HG02870 (cell line): ENCODE measurements at regions not wholly inside any gene's neighbourhood (a gene's known extent, or its start where the extent isn't known, plus 50 kb on each side); places are given as distances from the start of the nearest gene placed in this dataset.
"Not testable (repeated sequence)": the region's sequence is repeated elsewhere in the genome, so short reads cannot be mapped to it uniquely, and the experiment has no call there.

ENCODE experiments used
- ATAC-seq: cut with Tn5 transposase; IDR thresholded peaks from one replicate; pipeline ENCODE4 v1.9.1; 2021; ENCODE audit warnings: mild to moderate bottlenecking, moderate library complexity; ENCODE audit not compliant: unreplicated experiment

GRCh38 chr3:908839-909238 is 184.0 kb upstream of the CNTN6 start:
- no peak for ATAC-seq

- not testable (repeated sequence) for ATAC-seq
These were observed 180.1 kb upstream of the CNTN6 start for GRCh38 chr3:912717-913116.

GRCh38 chr3:923161-923910 is 169.5 kb upstream of the CNTN6 start:
- no peak for ATAC-seq

- ATAC-seq: no peak
These were observed 162.0 kb upstream of the CNTN6 start for GRCh38 chr3:930866-931265.

GRCh38 chr3:933326-933725 is 159.5 kb upstream of the CNTN6 start:
- ATAC-seq: no peak

- no peak for ATAC-seq
These were observed 148.0 kb upstream of the CNTN6 start for GRCh38 chr3:944786-945185.

GRCh38 chr3:945738-946137 is 147.1 kb upstream of the CNTN6 start:
- no peak for ATAC-seq

GRCh38 chr3:952906-953305 is 139.9 kb upstream of the CNTN6 start:
- no peak for ATAC-seq

- ATAC-seq: no peak
These were observed 129.6 kb upstream of the CNTN6 start for GRCh38 chr3:963255-963654.

- no peak for ATAC-seq
These were observed 129.1 kb upstream of the CNTN6 start for GRCh38 chr3:963755-964154.

- no peak for ATAC-seq
These were observed 127.0 kb upstream of the CNTN6 start for GRCh38 chr3:965826-966225.

GRCh38 chr3:966341-966740 is 126.5 kb upstream of the CNTN6 start:
- no peak for ATAC-seq

- ATAC-seq: no peak
These were observed 119.5 kb upstream of the CNTN6 start for GRCh38 chr3:973340-973739.

- ATAC-seq: no peak
These were observed 116.8 kb upstream of the CNTN6 start for GRCh38 chr3:976006-976405.

GRCh38 chr3:981156-981555 is 111.7 kb upstream of the CNTN6 start:
- no peak for ATAC-seq

GRCh38 chr3:988785-989184 is 104.0 kb upstream of the CNTN6 start:
- no peak for ATAC-seq

- ATAC-seq: no peak
These were observed 100.0 kb upstream of the CNTN6 start for GRCh38 chr3:992871-993270.

GRCh38 chr3:1002010-1002409 is 90.8 kb upstream of the CNTN6 start:
- no peak for ATAC-seq

- no peak for ATAC-seq
These were observed 85.0 kb upstream of the CNTN6 start for GRCh38 chr3:1007866-1008265.

- no peak for ATAC-seq
These were observed 82.6 kb upstream of the CNTN6 start for GRCh38 chr3:1010228-1010627.

- no peak for ATAC-seq
These were observed 77.0 kb upstream of the CNTN6 start for GRCh38 chr3:1015826-1016225.

- no peak for ATAC-seq
These were observed 75.0 kb upstream of the CNTN6 start for GRCh38 chr3:1017870-1018269.

- no peak for ATAC-seq
These were observed 73.7 kb upstream of the CNTN6 start for GRCh38 chr3:1019157-1019556.
